HG03135 (cell line): ENCODE measurements at regions not wholly inside any gene's neighbourhood (a gene's known extent, or its start where the extent isn't known, plus 50 kb on each side); places are given as distances from the start of the nearest gene placed in this dataset.

Experiments
- ATAC-seq: cut with Tn5 transposase; IDR thresholded peaks from one replicate; pipeline ENCODE4 v1.9.1; 2021; ENCODE audit warnings: mild to moderate bottlenecking, moderate library complexity; ENCODE audit not compliant: unreplicated experiment

GRCh38 chr9:99607842-99608448, 213.7 kb upstream of the NR4A3 start:
- ATAC-seq: no peak

GRCh38 chr9:99614341-99614740, 207.3 kb upstream of the NR4A3 start:
- no peak for ATAC-seq

DNA sequence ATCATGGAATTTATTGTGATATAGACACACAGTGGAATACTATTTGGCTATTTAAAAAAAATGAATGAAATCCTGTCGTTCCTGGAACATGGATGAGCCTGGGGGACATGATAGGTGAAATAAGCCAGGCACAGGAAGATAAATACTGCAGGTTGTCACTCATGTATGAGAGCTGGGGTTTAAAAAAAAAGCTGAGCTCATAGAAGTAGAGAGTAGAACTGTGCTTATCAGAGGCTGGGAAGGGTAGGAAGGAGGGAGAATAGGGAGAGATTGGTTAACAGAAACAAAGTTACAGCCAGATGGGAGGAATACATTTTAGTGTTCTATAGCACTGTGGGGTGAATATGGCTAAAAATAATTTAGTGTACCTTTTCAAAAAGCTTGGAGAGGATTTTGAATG, 200.6 kb upstream of the NR4A3 start:
- no peak for ATAC-seq

GRCh38 chr9:99622679-99623078, 199.0 kb upstream of the NR4A3 start:
- no peak for ATAC-seq

DNA sequence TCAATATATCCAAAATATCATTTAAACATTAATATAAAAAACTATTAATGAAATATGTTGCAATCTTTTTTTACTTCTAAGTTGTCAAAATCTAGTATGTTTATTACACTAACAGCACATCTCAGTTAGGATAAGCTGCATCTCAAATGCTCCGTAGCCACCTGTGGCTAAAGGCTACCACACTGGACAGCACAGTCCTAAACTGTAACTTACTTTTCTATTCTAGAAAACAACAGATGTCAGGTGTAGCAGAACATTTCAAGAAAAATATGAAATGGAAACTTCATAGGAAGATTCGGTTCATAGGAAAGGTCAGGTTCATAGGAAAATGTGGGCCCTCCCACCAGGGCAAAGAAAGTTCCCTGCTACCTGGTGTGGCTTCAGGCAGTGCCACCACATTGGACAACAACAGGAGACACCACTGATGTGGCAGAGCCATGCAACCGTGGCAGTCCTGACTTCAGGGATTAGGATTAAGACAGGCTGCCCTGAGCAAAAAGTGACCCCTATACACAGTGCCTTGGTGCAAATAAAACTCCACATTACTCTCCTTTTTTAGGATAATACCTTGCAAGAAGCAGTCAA, 197.8 kb upstream of the NR4A3 start:
- ATAC-seq: no peak

GRCh38 chr9:99624499-99625233, 197.0 kb upstream of the NR4A3 start:
- no peak for ATAC-seq

- no peak for ATAC-seq
These were observed 195.3 kb upstream of the NR4A3 start for GRCh38 chr9:99626426-99626825.

GRCh38 chr9:99628285-99628684, 193.4 kb upstream of the NR4A3 start:
- ATAC-seq: no peak

- ATAC-seq: no peak
These were observed 192.7 kb upstream of the NR4A3 start for GRCh38 chr9:99628849-99629620.

DNA sequence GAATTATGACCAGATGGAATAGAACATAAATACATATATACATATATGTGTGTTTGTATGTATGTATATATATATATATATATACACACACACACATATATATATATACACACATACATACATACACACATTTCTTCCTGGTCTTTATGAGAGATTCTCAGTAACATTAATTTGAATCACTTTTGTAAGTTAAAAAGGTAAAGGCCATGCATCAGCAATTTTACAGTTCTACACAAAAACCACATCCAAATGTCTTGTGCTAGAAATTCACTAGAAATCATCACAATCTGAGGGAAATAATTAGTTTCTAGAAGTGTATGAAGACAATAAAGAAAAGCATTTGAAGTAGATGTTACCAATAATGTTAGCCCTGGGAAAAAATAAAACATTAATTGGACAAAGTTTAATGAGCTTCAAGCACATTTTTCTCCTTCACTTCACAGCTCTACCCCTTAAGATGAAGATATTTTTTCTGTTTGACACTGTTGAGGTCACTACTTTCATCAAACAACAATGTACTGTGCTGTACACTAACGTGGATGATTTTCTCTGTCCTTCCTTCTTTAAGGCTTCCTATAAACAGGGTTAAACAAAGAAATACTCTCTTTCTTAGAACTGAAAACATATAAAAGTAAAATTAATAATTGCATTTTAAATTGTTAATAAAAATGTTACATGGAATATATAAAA, 189.2 kb upstream of the NR4A3 start:
- ATAC-seq: no peak

DNA sequence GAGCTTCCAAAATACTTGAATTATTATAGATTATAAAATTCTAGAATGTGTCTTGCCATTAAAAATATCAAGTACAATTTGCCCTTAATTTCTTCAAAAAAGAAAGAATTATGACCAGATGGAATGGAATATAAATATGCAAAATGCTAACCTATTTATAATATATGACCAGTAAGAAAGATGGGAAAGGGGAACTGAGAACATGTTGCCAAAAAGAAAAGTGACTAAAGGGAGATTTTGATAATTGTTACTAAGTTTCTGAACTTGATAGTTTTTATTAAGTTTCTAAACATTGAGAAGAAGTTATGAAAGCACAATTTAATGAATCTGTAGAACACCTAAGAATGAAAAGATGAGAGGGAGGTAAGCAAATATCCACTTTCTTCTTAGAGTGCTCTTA, 188.4 kb upstream of the NR4A3 start:
- no peak for ATAC-seq

DNA sequence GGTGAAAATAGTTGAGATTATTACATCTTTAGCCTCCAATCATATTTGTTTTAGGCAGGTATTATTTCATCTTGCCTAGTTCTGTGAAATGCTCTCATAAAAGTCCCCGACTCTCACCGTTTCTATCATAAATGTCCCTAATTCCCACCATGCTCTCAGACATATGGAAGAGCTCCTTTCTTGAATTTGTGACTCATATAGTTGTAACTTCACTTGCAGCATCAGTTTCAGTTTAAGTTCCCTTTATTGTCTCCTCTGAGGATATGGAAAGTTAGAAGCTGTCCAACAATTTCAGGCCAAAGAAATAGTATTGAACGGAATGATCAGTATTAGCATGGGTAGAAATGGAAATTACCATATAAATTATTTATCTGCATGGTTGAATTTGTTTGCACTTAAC, 187.5 kb upstream of the NR4A3 start:
- ATAC-seq: no peak

GRCh38 chr9:99635032-99635431, 186.7 kb upstream of the NR4A3 start:
- no peak for ATAC-seq

DNA sequence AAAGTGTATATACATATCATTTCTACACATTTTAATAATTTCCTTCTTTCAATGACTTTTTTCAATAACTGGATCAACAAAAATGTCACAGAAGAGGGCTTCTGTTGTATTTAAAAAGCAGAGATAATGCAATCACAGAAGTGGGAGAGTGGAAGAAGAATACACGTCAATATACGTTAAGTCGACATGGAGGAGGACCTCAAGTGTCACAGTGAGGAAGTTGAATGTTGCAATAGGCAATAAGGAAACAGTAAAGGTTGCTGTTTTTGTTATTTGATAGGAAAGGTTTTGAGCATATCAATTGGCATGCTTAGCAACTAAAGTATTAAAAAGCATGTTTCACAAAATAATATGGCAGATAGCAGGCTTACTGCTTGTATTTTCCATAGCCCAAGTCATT, 184.0 kb upstream of the NR4A3 start:
- ATAC-seq: no peak

- ATAC-seq: no peak
These were observed 182.7 kb upstream of the NR4A3 start for GRCh38 chr9:99638971-99639370.

DNA sequence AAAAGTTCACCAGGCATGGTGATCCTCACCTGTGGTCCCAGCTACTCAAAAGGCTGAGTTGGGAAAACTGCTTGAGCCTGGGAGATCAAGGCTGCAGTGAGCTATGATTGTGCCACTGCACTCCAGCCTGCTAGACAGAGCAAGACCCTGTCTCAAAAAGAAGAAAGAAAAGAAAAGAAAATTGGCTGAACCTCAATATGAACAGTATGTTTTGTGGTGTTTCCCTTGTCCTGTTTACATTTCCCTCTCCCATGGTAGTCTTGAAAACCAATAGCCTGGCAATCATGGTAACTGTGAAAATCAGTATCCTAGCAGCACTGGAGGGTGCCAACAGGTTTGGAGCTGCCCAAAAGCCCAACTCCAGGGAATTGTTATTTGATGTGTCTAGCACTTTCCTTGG, 174.1 kb upstream of the NR4A3 start:
- no peak for ATAC-seq

- ATAC-seq: no peak
These were observed 171.4 kb upstream of the NR4A3 start for GRCh38 chr9:99650187-99650874.

GRCh38 chr9:99660191-99660636, 161.5 kb upstream of the NR4A3 start:
- peak; percentile 87 for ATAC-seq

DNA sequence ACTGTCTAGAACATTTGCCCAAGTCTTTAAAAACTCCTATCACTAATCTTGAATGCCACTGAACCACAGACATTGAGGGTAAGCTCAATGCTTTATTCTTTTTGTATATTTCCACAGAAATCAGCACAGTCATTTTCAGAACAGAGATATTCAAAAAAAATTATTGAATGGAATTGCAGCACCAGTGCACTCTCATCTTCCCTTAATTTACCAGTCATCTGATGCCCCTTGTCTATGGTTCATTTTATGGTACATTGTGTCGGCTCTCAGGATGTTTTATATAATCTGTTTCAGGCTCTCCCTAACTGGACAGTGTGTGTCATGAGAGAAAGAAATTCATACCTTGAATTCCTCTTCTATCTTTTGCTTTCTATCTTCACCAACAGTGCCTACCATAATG, 158.4 kb upstream of the NR4A3 start:
- ATAC-seq: no peak

DNA sequence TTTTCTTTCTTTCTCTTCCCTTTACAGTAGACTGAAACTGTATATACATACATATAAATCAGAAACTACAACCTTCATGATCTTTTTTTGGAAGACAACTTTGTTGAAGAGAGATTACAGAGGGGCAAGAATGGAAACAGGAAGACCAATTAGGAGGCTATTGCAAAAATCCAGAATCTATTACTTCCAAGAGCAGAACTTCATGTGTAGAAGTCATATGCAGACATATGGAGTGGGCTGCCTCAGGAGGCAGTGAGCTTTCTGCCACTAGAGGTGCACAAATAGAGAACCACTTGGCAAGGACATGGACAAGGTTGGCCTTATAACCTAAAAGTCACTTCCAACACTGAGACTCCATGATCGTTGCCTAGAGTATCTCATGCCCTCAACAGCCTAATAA, 157.8 kb upstream of the NR4A3 start:
- ATAC-seq: no peak
